ENCODE measurements at regions not wholly inside any gene's neighbourhood (a gene's known extent, or its start where the extent isn't known, plus 50 kb on each side); places are given as distances from the start of the nearest gene placed in this dataset.

GRCh38 chr6:90934966-90935365 lies 348.1 kb upstream of the MAP3K7 start (continued):
- TF ChIP-seq TAF1 (conservative IDR thresholded peaks at IDR 0.05) (no peak), JUND (IDR thresholded peaks at IDR 0.05) (no peak), FOXA2 (IDR thresholded peaks at IDR 0.05) (no peak), YY1 (IDR thresholded peaks at IDR 0.05) (no peak), SP1 (IDR thresholded peaks at IDR 0.05) (no peak)
- TF ChIP-seq, protein P1, sequence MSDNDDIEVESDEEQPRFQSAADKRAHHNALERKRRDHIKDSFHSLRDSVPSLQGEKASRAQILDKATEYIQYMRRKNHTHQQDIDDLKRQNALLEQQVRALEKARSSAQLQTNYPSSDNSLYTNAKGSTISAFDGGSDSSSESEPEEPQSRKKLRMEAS (IDR thresholded peaks at IDR 0.05): no peak
- TF ChIP-seq, protein P2, sequence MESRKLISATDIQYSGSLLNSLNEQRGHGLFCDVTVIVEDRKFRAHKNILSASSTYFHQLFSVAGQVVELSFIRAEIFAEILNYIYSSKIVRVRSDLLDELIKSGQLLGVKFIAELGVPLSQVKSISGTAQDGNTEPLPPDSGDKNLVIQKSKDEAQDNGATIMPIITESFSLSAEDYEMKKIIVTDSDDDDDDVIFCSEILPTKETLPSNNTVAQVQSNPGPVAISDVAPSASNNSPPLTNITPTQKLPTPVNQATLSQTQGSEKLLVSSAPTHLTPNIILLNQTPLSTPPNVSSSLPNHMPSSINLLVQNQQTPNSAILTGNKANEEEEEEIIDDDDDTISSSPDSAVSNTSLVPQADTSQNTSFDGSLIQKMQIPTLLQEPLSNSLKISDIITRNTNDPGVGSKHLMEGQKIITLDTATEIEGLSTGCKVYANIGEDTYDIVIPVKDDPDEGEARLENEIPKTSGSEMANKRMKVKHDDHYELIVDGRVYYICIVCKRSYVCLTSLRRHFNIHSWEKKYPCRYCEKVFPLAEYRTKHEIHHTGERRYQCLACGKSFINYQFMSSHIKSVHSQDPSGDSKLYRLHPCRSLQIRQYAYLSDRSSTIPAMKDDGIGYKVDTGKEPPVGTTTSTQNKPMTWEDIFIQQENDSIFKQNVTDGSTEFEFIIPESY (IDR thresholded peaks at IDR 0.05): no peak

GRCh38 chr6:90934081-90934480 lies 347.2 kb upstream of the MAP3K7 start:
- Histone ChIP-seq H3K27me3 (ENCODE audit: control insufficient read depth in 4 of 4, insufficient read depth in 4 of 4, low read length in 3 of 4) (peaks cover 0 to 6% (median 0%) of the 10 kb centered on the region in 4 donors), H3K9me3 (ENCODE audit: control insufficient read depth in 4 of 4, low read length in 3 of 4) (no peaks in the 10 kb centered on the region), H3K36me3 (ENCODE audit: control insufficient read depth in 4 of 4, insufficient read depth in 3 of 4, low read depth in 1 of 4, low read length in 3 of 4) (no peaks in the 10 kb centered on the region), H3K27ac (ENCODE audit: low read depth in 1 of 2, low read length in 2 of 2) (no peak overlapping the region), H3K4me3 (ENCODE audit: low read depth in 1 of 3, low read length in 3 of 3) (no peak overlapping the region), H3K9ac (ENCODE audit: low read depth in 1 of 2, low read length in 2 of 2) (no peak overlapping the region), H3K4me1 (ENCODE audit: control insufficient read depth in 4 of 4, insufficient read depth in 4 of 4, low read length in 3 of 4) (no peaks in the 10 kb centered on the region)
- TF ChIP-seq SP1 (IDR thresholded peaks at IDR 0.05) (no peak), NR2F2 (IDR thresholded peaks at IDR 0.05) (no peak), TAF1 (conservative IDR thresholded peaks at IDR 0.05) (no peak), GABPA (IDR thresholded peaks at IDR 0.05 in 1 of 2, conservative IDR thresholded peaks at IDR 0.05 in 1 of 2) (no peak), CTCF (IDR thresholded peaks at IDR 0.05; ENCODE audit: low read depth, low read length, missing input control) (no peak), EGR1 (IDR thresholded peaks at IDR 0.05; ENCODE audit: low read depth in 2 of 2) (no peak), YY1 (IDR thresholded peaks at IDR 0.05) (no peak), HNF4A (conservative IDR thresholded peaks at IDR 0.05) (no peak)
- TF ChIP-seq, protein P2 (IDR thresholded peaks at IDR 0.05): no peak
- TF ChIP-seq, protein P1 (IDR thresholded peaks at IDR 0.05): no peak
- TF ChIP-seq, protein P3, sequence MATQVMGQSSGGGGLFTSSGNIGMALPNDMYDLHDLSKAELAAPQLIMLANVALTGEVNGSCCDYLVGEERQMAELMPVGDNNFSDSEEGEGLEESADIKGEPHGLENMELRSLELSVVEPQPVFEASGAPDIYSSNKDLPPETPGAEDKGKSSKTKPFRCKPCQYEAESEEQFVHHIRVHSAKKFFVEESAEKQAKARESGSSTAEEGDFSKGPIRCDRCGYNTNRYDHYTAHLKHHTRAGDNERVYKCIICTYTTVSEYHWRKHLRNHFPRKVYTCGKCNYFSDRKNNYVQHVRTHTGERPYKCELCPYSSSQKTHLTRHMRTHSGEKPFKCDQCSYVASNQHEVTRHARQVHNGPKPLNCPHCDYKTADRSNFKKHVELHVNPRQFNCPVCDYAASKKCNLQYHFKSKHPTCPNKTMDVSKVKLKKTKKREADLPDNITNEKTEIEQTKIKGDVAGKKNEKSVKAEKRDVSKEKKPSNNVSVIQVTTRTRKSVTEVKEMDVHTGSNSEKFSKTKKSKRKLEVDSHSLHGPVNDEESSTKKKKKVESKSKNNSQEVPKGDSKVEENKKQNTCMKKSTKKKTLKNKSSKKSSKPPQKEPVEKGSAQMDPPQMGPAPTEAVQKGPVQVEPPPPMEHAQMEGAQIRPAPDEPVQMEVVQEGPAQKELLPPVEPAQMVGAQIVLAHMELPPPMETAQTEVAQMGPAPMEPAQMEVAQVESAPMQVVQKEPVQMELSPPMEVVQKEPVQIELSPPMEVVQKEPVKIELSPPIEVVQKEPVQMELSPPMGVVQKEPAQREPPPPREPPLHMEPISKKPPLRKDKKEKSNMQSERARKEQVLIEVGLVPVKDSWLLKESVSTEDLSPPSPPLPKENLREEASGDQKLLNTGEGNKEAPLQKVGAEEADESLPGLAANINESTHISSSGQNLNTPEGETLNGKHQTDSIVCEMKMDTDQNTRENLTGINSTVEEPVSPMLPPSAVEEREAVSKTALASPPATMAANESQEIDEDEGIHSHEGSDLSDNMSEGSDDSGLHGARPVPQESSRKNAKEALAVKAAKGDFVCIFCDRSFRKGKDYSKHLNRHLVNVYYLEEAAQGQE (IDR thresholded peaks at IDR 0.05): no peak
- TF ChIP-seq, protein P4, sequence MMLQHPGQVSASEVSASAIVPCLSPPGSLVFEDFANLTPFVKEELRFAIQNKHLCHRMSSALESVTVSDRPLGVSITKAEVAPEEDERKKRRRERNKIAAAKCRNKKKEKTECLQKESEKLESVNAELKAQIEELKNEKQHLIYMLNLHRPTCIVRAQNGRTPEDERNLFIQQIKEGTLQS (IDR thresholded peaks at IDR 0.05): no peak
- no peak for DNase-seq (ENCODE audit: low spot score)
- WGBS: 71% methylated on average over 5 of the region's 5 CpGs

Measured in liver (tissue), 8 donors.